Heart left ventricle (tissue), 16 donors: ENCODE measurements at regions not wholly inside any gene's neighbourhood (a gene's known extent, or its start where the extent isn't known, plus 50 kb on each side); places are given as distances from the start of the nearest gene placed in this dataset.

Experiments used
- ATAC-seq, 4 donors: fragments of 200-7000 bp; cut with Tn5 transposase; one replicate each; pipeline ENCODE4 v1.9.1; 2020 to 2022; ENCODE audit warnings: moderate library complexity in 4 of 4, mild to moderate bottlenecking in 3 of 4, moderate number of reproducible peaks in 1 of 4
- DNase-seq, 5 donors: peaks; one replicate each; pipeline ENCODE4 v3.0.0-alpha.2; 2020
- H3K27ac ChIP-seq, 12 donors: fragments of 200-600 bp; sonication (generic) in 4 of 12; one replicate each; pipeline versions ENCODE4 v1.5.0 to v1.8.0; 2016 to 2022; ENCODE audit warnings: mild to moderate bottlenecking in 2 of 12
- H3K27me3 ChIP-seq, 9 donors: fragments of 200-600 bp; sonication (generic) in 2 of 9; one replicate each; pipeline versions ENCODE4 v1.5.1 to v1.8.0; 2016 to 2022; ENCODE audit warnings: mild to moderate bottlenecking in 3 of 9
- H3K36me3 ChIP-seq, 9 donors: fragments of 200-600 bp; sonication (generic) in 2 of 9; one replicate each; pipeline versions ENCODE4 v1.5.0 to v1.8.0; 2018 to 2022; ENCODE audit warnings: mild to moderate bottlenecking in 2 of 9
- H3K4me1 ChIP-seq, 12 donors: fragments of 200-600 bp; sonication (generic) in 4 of 12; one replicate each; pipeline versions ENCODE4 v1.5.0 to v1.8.0; 2016 to 2022; ENCODE audit warnings: mild to moderate bottlenecking in 3 of 12
- H3K4me3 ChIP-seq, 12 donors: fragments of 200-600 bp; sonication (generic) in 4 of 12; one replicate each; pipeline versions ENCODE4 v1.5.0 to v1.8.0; 2017 to 2022; ENCODE audit warnings: mild to moderate bottlenecking in 9 of 12, moderate library complexity in 4 of 12
- H3K9me3 ChIP-seq, 12 donors: fragments of 200-600 bp; sonication (generic) in 4 of 12; one replicate each; pipeline versions ENCODE4 v1.5.0 to v1.8.0; 2016 to 2022; ENCODE audit warnings: mild to moderate bottlenecking in 1 of 12
- POLR2A ChIP-seq, 2 donors: fragments of 450-650 bp; IDR thresholded peaks; one replicate each; pipeline ENCODE4 v1.6.1; 2017; ENCODE audit warnings: antibody characterized with exemption in 2 of 2, mild to moderate bottlenecking in 2 of 2, moderate library complexity in 2 of 2
- WGBS, 4 donors: extraction: QIAGEN DNeasy Blood & Tissue Kit in 2 of 4; methylation state at CpG; one replicate each; pipeline versions ENCODE4 v1.1.5 to v1.1.7; 2013 to 2018; 5-methylcytosine and 5-hydroxymethylcytosine counted together
- intact Hi-C, 10 donors: fragments of 100-400 bp; cut with DNase I; formaldehyde crosslinking; loops; one replicate each; pipeline versions ENCODE4 v1.11.1 to v1.14.2; 2022
- TF ChIP-seq, protein P1 (sequence below), 12 donors: fragments of 200-600 bp; sonication (generic) in 4 of 12; IDR thresholded peaks; one replicate each; pipeline versions ENCODE4 v1.5.0 to v1.8.0; 2018 to 2022; ENCODE audit warnings: antibody characterized with exemption in 12 of 12, mild to moderate bottlenecking in 5 of 12
- donor health status: ischemic (EF 13 %, LVEDD 7.1; RV severe dilation, severe dysfunction).
- donor health status: healthy with polysubstance abuse.
- donor health status: DM: no; HTN: yes; CAD: no.
- donor health status: DM: no; HTN: no; CAD: no.
- donor health status: ischemic (EF 25% LVEDD 6.9; RV normal size, moderate dysfunction).
- donor health status: ischemic (EF 25% LVEDD 5.7; RV mildly dilated, moderate dysfunction).
- donor health status: healthy.
- donor health status: DM: yes; HTN: yes; CAD: no.
- donor health status: ischemic (EF 35%, LVEDD 5.7; RV mildly dilated, moderate dysfunction).
- donor health status: nonischemic (EF 11% LVEDD 7.7; RV severe dilation, severe dysfunction).
- donor health status: DM: yes; HTN: yes; CAD: no.
- donor health status: PGD.
- donor health status: ischemic (EF 29% LVEDD 5.4; RV normal size, mild dysfunction).
- donor health status: nonischemic (EF 23%, LVEDD 6.1; RV moderate dilation, normal function).

DNA sequence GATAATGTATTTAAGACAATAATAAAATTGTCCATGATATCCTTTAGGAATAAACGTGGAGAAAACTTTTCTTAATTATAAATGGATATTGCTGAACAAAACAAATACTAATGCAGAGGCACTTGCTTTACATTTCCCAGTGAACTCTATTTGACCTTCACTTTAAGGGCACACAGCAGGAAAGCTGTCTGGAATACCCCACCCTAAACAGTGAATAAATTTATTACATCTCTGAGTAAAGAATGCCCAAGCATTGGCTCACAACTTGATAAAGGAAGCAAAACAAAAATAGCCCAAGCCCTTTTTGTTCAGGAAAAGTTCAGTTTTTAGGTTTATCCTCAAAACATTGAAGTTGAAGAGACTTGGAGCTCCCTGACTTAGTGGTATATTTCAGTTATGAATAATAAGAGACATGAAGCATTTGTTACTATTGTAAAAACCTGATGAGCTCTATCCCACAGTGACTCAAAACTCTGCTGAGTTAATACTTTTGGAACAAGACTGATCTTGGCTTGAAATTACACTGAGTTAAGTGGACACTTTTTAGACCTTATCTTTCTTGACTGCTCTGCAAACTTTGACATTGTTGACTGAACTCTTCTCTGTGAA, 353.9 kb downstream of the BCKDHB start:
- no peaks in the 10 kb centered on the region for H3K36me3 ChIP-seq
- TF ChIP-seq, protein P1, sequence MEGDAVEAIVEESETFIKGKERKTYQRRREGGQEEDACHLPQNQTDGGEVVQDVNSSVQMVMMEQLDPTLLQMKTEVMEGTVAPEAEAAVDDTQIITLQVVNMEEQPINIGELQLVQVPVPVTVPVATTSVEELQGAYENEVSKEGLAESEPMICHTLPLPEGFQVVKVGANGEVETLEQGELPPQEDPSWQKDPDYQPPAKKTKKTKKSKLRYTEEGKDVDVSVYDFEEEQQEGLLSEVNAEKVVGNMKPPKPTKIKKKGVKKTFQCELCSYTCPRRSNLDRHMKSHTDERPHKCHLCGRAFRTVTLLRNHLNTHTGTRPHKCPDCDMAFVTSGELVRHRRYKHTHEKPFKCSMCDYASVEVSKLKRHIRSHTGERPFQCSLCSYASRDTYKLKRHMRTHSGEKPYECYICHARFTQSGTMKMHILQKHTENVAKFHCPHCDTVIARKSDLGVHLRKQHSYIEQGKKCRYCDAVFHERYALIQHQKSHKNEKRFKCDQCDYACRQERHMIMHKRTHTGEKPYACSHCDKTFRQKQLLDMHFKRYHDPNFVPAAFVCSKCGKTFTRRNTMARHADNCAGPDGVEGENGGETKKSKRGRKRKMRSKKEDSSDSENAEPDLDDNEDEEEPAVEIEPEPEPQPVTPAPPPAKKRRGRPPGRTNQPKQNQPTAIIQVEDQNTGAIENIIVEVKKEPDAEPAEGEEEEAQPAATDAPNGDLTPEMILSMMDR (IDR thresholded peaks at IDR 0.05): no peak
- TF ChIP-seq POLR2A (IDR thresholded peaks at IDR 0.05): no peak
- H3K4me1 ChIP-seq: peaks cover 0 to 23% (median 13%) of the 10 kb centered on the region in 12 donors
- H3K4me3 ChIP-seq: no peak overlapping the region
- no peaks in the 10 kb centered on the region for H3K9me3 ChIP-seq
- H3K27ac ChIP-seq: no peak overlapping the region
- DNase-seq (no peak), ATAC-seq (no peak)
- intact Hi-C loops: loop anchor here in 1 of 10 donors (10.0 kb wide), 1 partner anchor 96 kb away; no protein-coding TSS in a partner anchor
- 30 to 57% (median 41%) methylated on average over 1 of the region's 1 CpG for WGBS, 4 donors
- H3K27me3 ChIP-seq: no peaks in the 10 kb centered on the region

DNA sequence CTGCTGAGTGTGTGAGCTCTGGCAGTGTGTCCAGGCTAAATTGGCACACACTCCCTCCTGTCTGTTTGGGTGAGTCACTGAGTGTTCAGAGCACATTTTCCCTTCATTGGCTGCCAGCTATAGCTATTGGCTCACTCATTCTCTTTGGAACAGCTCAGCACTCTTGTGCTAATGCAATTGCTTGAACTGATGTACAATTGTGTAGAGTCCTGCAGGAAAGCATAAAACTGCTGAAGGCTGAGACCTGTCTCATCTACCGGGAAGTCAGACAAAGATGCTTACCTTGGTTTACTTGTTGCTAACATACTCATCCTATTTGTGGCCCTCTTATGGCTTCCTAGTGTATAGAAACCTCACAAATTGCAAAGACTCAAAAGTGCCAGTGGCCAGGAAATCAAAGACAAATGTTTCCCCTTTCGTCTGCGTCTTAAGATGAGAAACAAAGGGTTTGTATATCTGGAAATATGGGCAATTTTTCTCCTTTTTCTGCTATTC, 351.0 kb downstream of the BCKDHB start:
- intact Hi-C loops: loop anchor here in 2 of 10 donors (10.0 kb wide), 2 partner anchors 93 to 103 kb away; no protein-coding TSS in a partner anchor
- 54 to 75% (median 66%) methylated on average over 3 of the region's 3 CpGs for WGBS, 4 donors
- H3K36me3 ChIP-seq: no peaks in the 10 kb centered on the region
- ATAC-seq (peak; percentile 96 to 100 (median 100)), DNase-seq (peak; percentile 48 to 82 (median 73))
- H3K4me3 ChIP-seq: no peak overlapping the region
- H3K27ac ChIP-seq: no peak overlapping the region
- no peaks in the 10 kb centered on the region for H3K9me3 ChIP-seq
- H3K4me1 ChIP-seq: peaks cover 0 to 23% (median 13%) of the 10 kb centered on the region in 12 donors
- TF ChIP-seq, protein P1 (IDR thresholded peaks at IDR 0.05): no peak
- TF ChIP-seq POLR2A (IDR thresholded peaks at IDR 0.05): no peak
- H3K27me3 ChIP-seq: no peaks in the 10 kb centered on the region

DNA sequence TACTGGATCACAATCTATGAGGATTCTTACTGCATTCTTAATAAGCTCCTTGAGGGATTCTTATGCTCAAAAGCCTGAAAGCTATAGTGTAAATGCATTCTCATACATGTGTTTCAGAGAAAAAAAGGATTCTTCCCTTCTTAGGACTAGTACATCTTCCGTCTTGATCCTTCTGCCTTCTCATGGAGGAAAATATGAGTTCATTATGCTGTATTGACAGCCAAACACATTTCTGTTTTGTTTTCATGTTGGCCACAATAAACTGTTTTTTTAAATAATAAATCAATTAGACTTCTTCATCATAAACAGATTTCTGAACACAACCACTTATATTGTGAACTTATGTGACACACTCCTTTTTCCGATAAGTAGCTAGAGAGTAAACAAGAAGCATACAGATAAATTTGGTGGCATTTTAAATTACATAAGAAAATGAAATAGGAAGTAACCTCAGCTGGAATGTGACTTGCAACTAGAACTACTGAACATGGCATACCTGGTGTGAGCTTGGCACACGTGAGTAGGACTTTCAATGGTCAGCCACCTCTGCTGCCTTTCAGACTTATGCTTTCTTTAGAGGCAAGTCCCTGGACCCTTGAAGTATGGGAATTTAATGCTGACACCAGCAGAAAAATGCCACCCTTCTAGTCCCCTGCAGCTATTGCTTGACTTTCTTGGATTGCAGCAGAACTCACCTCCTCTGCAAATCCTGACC, 350.4 kb downstream of the BCKDHB start:
- no peak for TF ChIP-seq POLR2A (IDR thresholded peaks at IDR 0.05)
- TF ChIP-seq, protein P1 (IDR thresholded peaks at IDR 0.05): no peak
- intact Hi-C loops: loop anchor here in 2 of 10 donors (10.0 kb wide), 2 partner anchors 92 to 102 kb away; no protein-coding TSS in a partner anchor
- no peak overlapping the region for H3K4me3 ChIP-seq
- no peaks in the 10 kb centered on the region for H3K9me3 ChIP-seq
- no peak overlapping the region for H3K27ac ChIP-seq
- DNase-seq (no peak), ATAC-seq (peak in 1 of 4 donors; percentile 16)
- no peaks in the 10 kb centered on the region for H3K27me3 ChIP-seq
- no peaks in the 10 kb centered on the region for H3K36me3 ChIP-seq
- 85 to 91% (median 87%) methylated on average over 3 of the region's 3 CpGs for WGBS, 4 donors
- H3K4me1 ChIP-seq: peaks cover 0 to 23% (median 13%) of the 10 kb centered on the region in 12 donors
